ENCODE measurements at regions not wholly inside any gene's neighbourhood (a gene's known extent, or its start where the extent isn't known, plus 50 kb on each side); places are given as distances from the start of the nearest gene placed in this dataset.
"Not testable (repeated sequence)": the region's sequence is repeated elsewhere in the genome, so short reads cannot be mapped to it uniquely, and the experiment has no call there.

- no peak for DNase-seq (ENCODE audit: low read depth in 3 of 3, low spot score in 2 of 3)
Measured at GRCh38 chr12:59365133-59365532, 230.7 kb upstream of the SLC16A7 start.

DNA sequence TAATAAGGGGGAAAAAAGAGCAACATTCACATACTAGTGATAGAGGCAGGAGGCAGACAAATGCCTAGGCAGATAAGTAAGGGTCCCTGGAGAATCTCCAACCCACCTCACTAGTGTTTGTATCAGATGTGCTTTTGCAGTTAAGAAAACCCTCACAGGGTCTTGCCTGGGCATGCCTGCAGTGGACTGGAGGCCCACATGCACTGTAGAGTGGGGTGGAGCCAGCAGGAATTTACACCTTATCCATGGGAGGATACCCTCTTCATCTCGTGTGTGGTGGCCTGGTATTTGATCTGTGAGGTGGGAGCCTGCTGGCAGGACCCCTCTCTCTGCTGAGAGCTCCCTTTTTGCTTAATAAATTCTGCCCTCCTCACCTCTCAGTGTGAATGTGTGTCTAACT is 238.0 kb upstream of the SLC16A7 start:
- no peak for DNase-seq (ENCODE audit: low read depth in 3 of 3, low spot score in 2 of 3)

- DNase-seq (ENCODE audit: low read depth in 3 of 3, low spot score in 2 of 3): not testable (repeated sequence)
Measured at GRCh38 chr12:59346248-59346647, 249.6 kb upstream of the SLC16A7 start.

- DNase-seq (ENCODE audit: low read depth in 3 of 3, low spot score in 2 of 3): no peak
Measured at GRCh38 chr12:59345406-59345805, 250.4 kb upstream of the SLC16A7 start.

GRCh38 chr12:59344224-59344623 is 251.6 kb upstream of the SLC16A7 start:
- DNase-seq (ENCODE audit: low read depth in 3 of 3, low spot score in 2 of 3): no peak

GRCh38 chr12:59329462-59329861 is 266.4 kb upstream of the SLC16A7 start:
- no peak for DNase-seq (ENCODE audit: low read depth in 3 of 3, low spot score in 2 of 3)

DNA sequence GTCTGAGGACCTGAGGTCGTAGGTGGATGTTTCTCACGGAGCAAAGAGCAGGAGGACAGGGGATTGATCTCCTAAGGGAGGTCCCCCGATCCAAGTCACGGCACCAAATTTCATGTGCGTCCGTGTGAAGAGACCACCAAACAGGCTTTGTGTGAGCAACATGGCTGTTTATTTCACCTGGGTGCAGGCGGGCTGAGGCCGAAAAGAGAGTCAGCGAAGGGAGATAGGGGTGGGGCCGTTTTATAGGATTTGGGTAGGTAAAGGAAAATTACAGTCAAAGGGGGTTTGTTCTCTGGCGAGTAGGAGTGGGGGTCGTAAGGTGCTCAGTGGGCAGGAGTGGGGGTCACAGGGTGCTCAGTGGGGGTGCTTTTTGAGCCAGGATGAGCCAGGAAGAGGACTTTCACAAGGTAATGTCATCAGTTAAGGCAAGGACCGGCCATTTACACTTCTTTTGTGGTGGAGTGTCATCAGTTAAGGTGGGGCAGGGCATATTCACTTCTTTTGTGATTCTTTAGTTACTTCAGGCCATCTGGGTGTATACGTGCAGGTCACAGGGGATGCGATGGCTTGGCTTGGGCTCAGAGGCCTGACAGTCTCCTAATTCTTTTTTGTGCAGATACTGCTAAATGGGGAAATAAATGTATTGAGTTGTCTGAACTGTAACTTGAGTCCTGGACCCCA is 267.3 kb upstream of the SLC16A7 start:
- DNase-seq (ENCODE audit: low read depth in 3 of 3, low spot score in 2 of 3): not testable (repeated sequence)

DNA sequence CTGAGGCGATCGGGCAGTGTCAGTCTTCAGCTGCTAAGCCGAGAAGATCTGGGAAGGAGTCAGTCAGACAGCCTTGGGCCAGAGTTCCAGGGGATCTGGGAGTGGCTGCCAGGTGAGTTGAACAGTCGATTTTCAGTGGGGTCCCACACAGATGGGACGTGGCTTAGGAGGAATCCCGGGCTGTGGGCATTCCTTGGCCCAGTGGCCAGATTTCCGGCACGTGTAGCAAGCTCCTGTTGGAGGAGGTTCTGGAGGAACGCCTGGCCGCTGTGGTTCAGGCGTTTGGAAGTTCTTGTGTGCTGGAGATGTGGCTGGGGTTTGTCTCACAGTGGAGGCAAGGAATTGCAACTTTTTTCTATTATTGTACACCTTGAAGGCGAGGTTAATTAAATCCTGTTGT is 269.4 kb upstream of the SLC16A7 start:
- not testable (repeated sequence) for DNase-seq (ENCODE audit: low read depth in 3 of 3, low spot score in 2 of 3)

DNA sequence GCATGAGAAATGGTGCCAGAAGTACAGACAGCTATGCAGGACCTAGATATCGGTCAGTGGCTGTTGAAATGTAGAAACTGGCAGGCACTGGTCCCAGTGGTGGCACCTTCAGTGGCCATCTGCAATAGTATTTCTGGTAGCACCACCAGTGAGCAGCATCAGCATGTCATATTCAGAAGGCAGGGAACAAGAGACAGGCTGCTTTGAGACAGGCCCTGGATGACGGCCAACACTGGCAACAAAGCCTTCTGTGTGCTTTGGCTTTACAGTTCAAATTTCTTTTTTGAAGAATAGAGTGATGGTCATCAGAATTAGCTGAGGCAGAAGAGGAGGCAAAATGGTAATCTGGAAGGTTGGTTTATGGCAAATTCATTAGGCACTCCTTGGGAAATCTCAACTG is 273.4 kb upstream of the SLC16A7 start:
- no peak for DNase-seq (ENCODE audit: low read depth in 3 of 3, low spot score in 2 of 3)

- no peak for DNase-seq (ENCODE audit: low read depth in 3 of 3, low spot score in 2 of 3)
Measured at GRCh38 chr12:59321278-59321677, 274.6 kb upstream of the SLC16A7 start.

GRCh38 chr12:59320112-59320511 is 275.7 kb upstream of the SLC16A7 start:
- DNase-seq (ENCODE audit: low read depth in 3 of 3, low spot score in 2 of 3): no peak

DNA sequence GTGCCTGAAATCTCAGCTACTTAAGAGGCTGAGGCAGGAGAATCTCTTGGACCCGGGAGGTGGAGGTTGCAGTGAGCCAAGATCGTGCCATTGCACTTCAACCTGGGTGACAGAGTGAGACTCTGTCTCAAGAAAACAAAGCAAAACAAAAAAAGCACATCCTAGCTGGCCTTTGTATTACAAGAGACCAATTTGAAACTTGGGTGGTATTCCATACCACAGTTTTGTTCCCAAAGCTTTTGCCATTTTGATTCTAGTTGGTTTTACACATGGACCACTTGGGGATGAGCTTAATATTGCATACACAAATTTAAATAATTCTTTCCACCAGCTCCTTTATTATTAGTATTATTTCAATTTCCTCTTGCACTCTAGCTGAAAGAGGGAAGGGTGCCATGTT is 276.9 kb upstream of the SLC16A7 start:
- DNase-seq (ENCODE audit: low read depth in 3 of 3, low spot score in 2 of 3): no peak

DNA sequence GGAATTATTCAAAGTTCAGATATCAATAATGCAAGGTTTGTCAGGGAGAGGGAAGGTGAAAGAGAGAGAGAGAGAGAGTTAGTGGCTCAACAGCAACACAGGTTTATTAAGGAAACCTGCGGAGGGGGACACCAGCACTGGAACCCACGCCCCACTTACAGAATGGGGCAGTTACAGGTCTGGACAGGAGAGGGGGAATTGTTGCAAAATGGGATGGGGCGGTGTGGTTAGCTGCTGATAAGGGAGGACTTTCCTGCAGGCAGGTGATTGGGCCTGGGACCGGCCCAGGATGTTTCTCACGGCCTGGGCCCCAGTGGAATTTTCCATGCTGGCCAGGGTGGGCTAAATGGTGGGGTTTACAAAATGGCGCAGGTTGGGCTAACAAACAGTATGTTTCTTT is 278.2 kb upstream of the SLC16A7 start:
- DNase-seq (ENCODE audit: low read depth in 3 of 3, low spot score in 2 of 3): no peak

GRCh38 chr12:59316938-59317337 is 278.9 kb upstream of the SLC16A7 start:
- no peak for DNase-seq (ENCODE audit: low read depth in 3 of 3, low spot score in 2 of 3)

GRCh38 chr12:59316354-59316753 is 279.5 kb upstream of the SLC16A7 start:
- not testable (repeated sequence) for DNase-seq (ENCODE audit: low read depth in 3 of 3, low spot score in 2 of 3)

DNA sequence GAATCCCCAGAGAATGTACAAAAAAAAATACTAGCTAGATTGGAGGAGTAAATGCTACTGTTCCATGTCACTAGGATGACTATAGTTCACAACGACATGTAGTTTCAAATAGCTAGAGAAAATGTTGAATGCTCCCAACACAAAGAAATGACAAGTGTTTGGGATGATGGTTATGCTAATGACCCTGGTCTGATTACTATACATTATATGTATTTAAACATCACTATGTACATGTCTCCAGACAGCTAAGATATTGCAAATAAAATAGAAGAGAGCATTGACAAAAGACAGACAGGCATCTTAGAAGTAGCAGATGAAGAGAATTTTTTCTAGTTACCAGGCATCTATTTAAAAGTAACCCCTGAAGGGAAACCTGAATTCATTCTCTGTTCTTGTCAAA is 281.6 kb upstream of the SLC16A7 start:
- DNase-seq (ENCODE audit: low read depth in 3 of 3, low spot score in 2 of 3): no peak

- no peak for DNase-seq (ENCODE audit: low read depth in 3 of 3, low spot score in 2 of 3)
Measured at GRCh38 chr12:59304077-59304721, 291.6 kb upstream of the SLC16A7 start.

DNA sequence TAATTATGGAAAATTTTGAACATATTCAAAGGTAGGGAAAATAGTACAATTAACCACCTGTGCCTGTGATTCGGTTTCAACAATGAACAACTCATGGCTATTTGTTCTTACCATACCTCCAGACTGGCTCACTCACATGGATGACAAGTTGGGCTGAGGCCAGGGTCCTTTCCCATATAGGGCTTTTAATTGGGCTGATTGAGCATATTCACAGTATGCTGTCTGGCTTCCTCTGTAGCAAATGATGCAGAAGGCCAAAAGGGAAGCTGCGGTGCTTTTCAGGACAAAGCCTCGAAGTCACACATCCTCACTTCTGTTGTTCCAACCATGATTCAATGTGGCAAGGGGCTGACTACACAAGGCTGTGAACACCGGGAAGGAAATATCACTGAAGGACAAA is 297.5 kb upstream of the SLC16A7 start:
- DNase-seq (ENCODE audit: low read depth in 3 of 3, low spot score in 2 of 3): no peak

GRCh38 chr12:59294221-59294620 is 301.6 kb upstream of the SLC16A7 start:
- no peak for DNase-seq (ENCODE audit: low read depth in 3 of 3, low spot score in 2 of 3)

DNA sequence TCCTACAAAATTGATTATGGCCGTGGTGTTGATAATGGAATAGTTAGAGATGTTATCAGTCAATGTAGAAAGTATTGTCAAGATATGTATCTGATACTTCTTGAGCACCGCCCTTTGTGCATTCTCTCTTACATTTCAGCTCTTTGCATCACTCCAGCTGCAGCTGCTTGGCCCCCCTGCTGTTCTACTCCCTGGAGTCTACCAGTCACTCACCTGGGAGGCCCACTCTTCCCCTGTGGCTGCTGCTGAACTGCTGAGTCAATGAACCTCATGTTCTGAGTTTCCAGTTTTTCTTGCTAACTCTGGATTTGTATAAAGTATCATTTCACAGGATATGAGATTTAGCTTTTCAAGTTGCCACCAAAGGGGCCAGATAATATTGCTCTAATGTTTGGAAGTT is 312.8 kb upstream of the SLC16A7 start:
- no peak for DNase-seq (ENCODE audit: low read depth in 3 of 3, low spot score in 2 of 3)

DNA sequence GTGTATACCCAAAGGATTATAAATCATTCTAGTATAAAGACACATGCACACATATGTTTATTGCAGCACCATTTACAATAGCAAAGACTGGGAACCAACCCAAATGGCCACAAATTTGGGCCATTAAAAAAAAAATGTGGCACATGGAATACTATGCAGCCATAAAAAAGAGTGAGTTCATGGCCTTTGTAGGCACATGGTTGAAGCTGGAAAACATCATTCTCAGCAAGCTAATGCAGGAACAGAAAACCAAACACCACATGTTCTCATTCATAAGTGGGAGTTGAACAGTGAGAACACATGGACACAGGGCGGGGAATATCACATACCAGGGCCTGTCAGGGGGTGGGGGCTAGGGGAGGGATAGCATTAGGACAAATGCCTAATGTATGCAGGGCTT is 322.3 kb upstream of the SLC16A7 start:
- DNase-seq (ENCODE audit: low read depth in 3 of 3, low spot score in 2 of 3): not testable (repeated sequence)

- DNase-seq (ENCODE audit: low read depth in 3 of 3, low spot score in 2 of 3): no peak
Measured at GRCh38 chr12:59268295-59268809, 327.5 kb upstream of the SLC16A7 start.

Data from right renal cortex interstitium (tissue), 3 donors.